Loucy (cell line): ENCODE measurements at regions not wholly inside any gene's neighbourhood (a gene's known extent, or its start where the extent isn't known, plus 50 kb on each side); places are given as distances from the start of the nearest gene placed in this dataset.

Experiments
- H2AFZ ChIP-seq: fragments of 200-600 bp; sonication (generic); 2 replicates; pipeline ENCODE4 v1.6.0; 2016; ENCODE audit warnings: antibody characterized with exemption, mild to moderate bottlenecking, low read length, moderate library complexity
- H3F3A ChIP-seq: fragments of 200-600 bp; 2 replicates; pipeline ENCODE4 v1.6.0; 2016; ENCODE audit warnings: antibody characterized with exemption, low read depth, mild to moderate bottlenecking
- H3K27me3 ChIP-seq: fragments of 200-600 bp; sonication (generic); 2 replicates; pipeline ENCODE4 v1.6.1; 2014; ENCODE audit warnings: low read length, mild to moderate bottlenecking; ENCODE audit not compliant: insufficient read depth, poor library complexity, severe bottlenecking
- H3K36me3 ChIP-seq: fragments of 200-600 bp; sonication (generic); 2 replicates; pipeline ENCODE4 v1.6.1; 2016; ENCODE audit warnings: low read length; ENCODE audit not compliant: insufficient read depth
- H3K4me1 ChIP-seq: fragments of 200-600 bp; sonication (generic); 2 replicates; pipeline ENCODE4 v1.5.1; 2014; ENCODE audit warnings: low read length, mild to moderate bottlenecking; ENCODE audit not compliant: insufficient read depth, poor library complexity, severe bottlenecking
- H3K4me2 ChIP-seq: fragments of 200-600 bp; sonication (generic); 2 replicates; pipeline ENCODE4 v1.6.0; 2014; ENCODE audit warnings: antibody characterized with exemption, low read length, low read depth, mild to moderate bottlenecking; ENCODE audit not compliant: poor library complexity, severe bottlenecking
- H3K4me3 ChIP-seq: fragments of 200-600 bp; sonication (generic); 2 replicates; pipeline ENCODE4 v1.5.1; 2014; ENCODE audit warnings: low read length, mild to moderate bottlenecking, mixed read lengths; ENCODE audit not compliant: poor library complexity, severe bottlenecking
- H3K79me2 ChIP-seq: fragments of 200-600 bp; sonication (generic); 2 replicates; pipeline ENCODE4 v1.6.1; 2014; ENCODE audit warnings: low read length; ENCODE audit not compliant: insufficient read depth
- H3K9ac ChIP-seq: fragments of 200-600 bp; sonication (generic); 2 replicates; pipeline ENCODE4 v1.6.0; 2014; ENCODE audit warnings: mild to moderate bottlenecking, low read depth, low read length, moderate library complexity; ENCODE audit not compliant: poor library complexity, severe bottlenecking
- H3K9me2 ChIP-seq: fragments of 200-600 bp; sonication (generic); replicated peaks from 2 replicates; pipeline ENCODE4 v1.6.1; 2016; ENCODE audit warnings: low read depth, low read length, mixed read lengths
- H3K9me3 ChIP-seq: fragments of 200-600 bp; sonication (generic); 2 replicates; pipeline ENCODE4 v1.6.1; 2014; ENCODE audit warnings: mild to moderate bottlenecking, antibody characterized with exemption, low read length, low read depth; ENCODE audit not compliant: insufficient read depth
- H4K20me1 ChIP-seq: fragments of 200-600 bp; sonication (generic); 2 replicates; pipeline ENCODE4 v1.6.0; 2014; ENCODE audit warnings: antibody characterized with exemption, low read length, mild to moderate bottlenecking; ENCODE audit not compliant: insufficient read depth, poor library complexity, severe bottlenecking
- CTCF ChIP-seq: fragments of 200-600 bp; sonication (generic); conservative IDR thresholded peaks from 2 replicates; pipeline ENCODE4 v1.5.1; 2014; ENCODE audit warnings: mild to moderate bottlenecking, antibody characterized with exemption, low read length
- EZH2phosphoT487 ChIP-seq: fragments of 200-600 bp; IDR thresholded peaks from 2 replicates; pipeline ENCODE4 v1.6.1; 2018; ENCODE audit warnings: antibody characterized with exemption, mild to moderate bottlenecking, moderate library complexity, borderline replicate concordance

GRCh38 chr6:140317950-140318349, 943.5 kb upstream of the CITED2 start:
- Histone ChIP-seq H3K9me2 (no peaks in the 10 kb centered on the region), H3K79me2 (no peaks in the 10 kb centered on the region), H3F3A (no peaks in the 10 kb centered on the region), H3K9ac (no peak overlapping the region), H3K27me3 (no peaks in the 10 kb centered on the region), H3K4me2 (no peak overlapping the region), H3K9me3 (no peaks in the 10 kb centered on the region), H2AFZ (no peak overlapping the region), H3K4me1 (no peaks in the 10 kb centered on the region), H3K36me3 (no peaks in the 10 kb centered on the region), H3K4me3 (no peak overlapping the region), H4K20me1 (no peaks in the 10 kb centered on the region)
- TF ChIP-seq CTCF, result no peak
- TF ChIP-seq EZH2phosphoT487, result no peak

- Histone ChIP-seq H3K27me3 (no peaks in the 10 kb centered on the region), H3F3A (no peaks in the 10 kb centered on the region), H3K9ac (no peak overlapping the region), H3K9me3 (no peaks in the 10 kb centered on the region), H3K79me2 (no peaks in the 10 kb centered on the region), H4K20me1 (no peaks in the 10 kb centered on the region), H2AFZ (no peak overlapping the region), H3K4me3 (no peak overlapping the region), H3K36me3 (no peaks in the 10 kb centered on the region), H3K4me2 (no peak overlapping the region), H3K9me2 (no peaks in the 10 kb centered on the region), H3K4me1 (no peaks in the 10 kb centered on the region)
- TF ChIP-seq EZH2phosphoT487, result no peak
- TF ChIP-seq CTCF, result no peak
Measured at GRCh38 chr6:140316966-140317365, 942.5 kb upstream of the CITED2 start.

- H3K4me2 ChIP-seq, result no peak overlapping the region
- no peak overlapping the region for H2AFZ ChIP-seq
- TF ChIP-seq CTCF, result no peak
- TF ChIP-seq EZH2phosphoT487, result no peak
- no peak overlapping the region for H3K9ac ChIP-seq
- no peaks in the 10 kb centered on the region for H3K9me3 ChIP-seq
- no peaks in the 10 kb centered on the region for H3K36me3 ChIP-seq
- H3K4me1 ChIP-seq, result no peaks in the 10 kb centered on the region
- H3F3A ChIP-seq, result no peaks in the 10 kb centered on the region
- H3K4me3 ChIP-seq, result no peak overlapping the region
- no peaks in the 10 kb centered on the region for H3K9me2 ChIP-seq
- no peaks in the 10 kb centered on the region for H3K79me2 ChIP-seq
- H4K20me1 ChIP-seq, result no peaks in the 10 kb centered on the region
- no peaks in the 10 kb centered on the region for H3K27me3 ChIP-seq
Measured at GRCh38 chr6:140314682-140315081, 940.2 kb upstream of the CITED2 start.
